HG02798 (cell line): ENCODE measurements at regions not wholly inside any gene's neighbourhood (a gene's known extent, or its start where the extent isn't known, plus 50 kb on each side); places are given as distances from the start of the nearest gene placed in this dataset.
"Not testable (repeated sequence)": the region's sequence is repeated elsewhere in the genome, so short reads cannot be mapped to it uniquely, and the experiment has no call there.

Experiments
- ATAC-seq: cut with Tn5 transposase; IDR thresholded peaks from one replicate; pipeline ENCODE4 v1.9.1; 2021; ENCODE audit warnings: mild to moderate bottlenecking; ENCODE audit not compliant: unreplicated experiment, poor library complexity

- ATAC-seq, result no peak
Measured at GRCh38 chr3:189375532-189375931, 203.8 kb downstream of the TPRG1 start.

GRCh38 chr3:189383630-189384029, 211.9 kb downstream of the TPRG1 start:
- no peak for ATAC-seq

- not testable (repeated sequence) for ATAC-seq
Measured at GRCh38 chr3:189385880-189386279, 214.1 kb downstream of the TPRG1 start.

- no peak for ATAC-seq
Measured at GRCh38 chr3:189386739-189387138, 215.0 kb downstream of the TPRG1 start.

GRCh38 chr3:189389346-189389745, 217.6 kb downstream of the TPRG1 start:
- no peak for ATAC-seq

GRCh38 chr3:189393598-189393997, 221.8 kb downstream of the TPRG1 start:
- no peak for ATAC-seq

- ATAC-seq, result peak; percentile 85
Measured at GRCh38 chr3:189394599-189395121, 222.9 kb downstream of the TPRG1 start.

- no peak for ATAC-seq
Measured at GRCh38 chr3:189395825-189396224, 224.1 kb downstream of the TPRG1 start.

GRCh38 chr3:189398656-189399055, 226.9 kb downstream of the TPRG1 start:
- ATAC-seq, result no peak

GRCh38 chr3:189401196-189401595, 229.4 kb downstream of the TPRG1 start:
- ATAC-seq, result no peak

GRCh38 chr3:189403194-189403593, 228.0 kb upstream of the TP63 start:
- ATAC-seq, result no peak

GRCh38 chr3:189404024-189404423, 227.2 kb upstream of the TP63 start:
- ATAC-seq, result no peak

GRCh38 chr3:189404797-189405484, 226.2 kb upstream of the TP63 start:
- peak; percentile 60 for ATAC-seq

GRCh38 chr3:189406148-189406547, 225.0 kb upstream of the TP63 start:
- ATAC-seq, result no peak

GRCh38 chr3:189410522-189410921, 220.7 kb upstream of the TP63 start:
- ATAC-seq, result no peak

- ATAC-seq, result no peak
Measured at GRCh38 chr3:189419038-189419437, 212.2 kb upstream of the TP63 start.

- no peak for ATAC-seq
Measured at GRCh38 chr3:189419683-189420082, 211.5 kb upstream of the TP63 start.

- no peak for ATAC-seq
Measured at GRCh38 chr3:189424922-189425321, 206.3 kb upstream of the TP63 start.

GRCh38 chr3:189429019-189429418, 202.2 kb upstream of the TP63 start:
- ATAC-seq, result no peak

- no peak for ATAC-seq
Measured at GRCh38 chr3:189430166-189430565, 201.0 kb upstream of the TP63 start.

- not testable (repeated sequence) for ATAC-seq
Measured at GRCh38 chr3:189442257-189442656, 188.9 kb upstream of the TP63 start.

- ATAC-seq, result no peak
Measured at GRCh38 chr3:189446959-189447560, 184.1 kb upstream of the TP63 start.
